NCI-H345 treated with DMSO at 0.1 percent for 48 hours (cell line): ENCODE measurements at regions not wholly inside any gene's neighbourhood (a gene's known extent, or its start where the extent isn't known, plus 50 kb on each side); places are given as distances from the start of the nearest gene placed in this dataset.

Experiments
- DNase-seq: peaks from one replicate; lab custom pipeline; 2025; ENCODE audit not compliant: unreplicated experiment; lab: John Stamatoyannopoulos, UW

GRCh38 chr2:120496235-120496634 lies 150.3 kb downstream of the INHBB start:
- no peak for DNase-seq

DNA sequence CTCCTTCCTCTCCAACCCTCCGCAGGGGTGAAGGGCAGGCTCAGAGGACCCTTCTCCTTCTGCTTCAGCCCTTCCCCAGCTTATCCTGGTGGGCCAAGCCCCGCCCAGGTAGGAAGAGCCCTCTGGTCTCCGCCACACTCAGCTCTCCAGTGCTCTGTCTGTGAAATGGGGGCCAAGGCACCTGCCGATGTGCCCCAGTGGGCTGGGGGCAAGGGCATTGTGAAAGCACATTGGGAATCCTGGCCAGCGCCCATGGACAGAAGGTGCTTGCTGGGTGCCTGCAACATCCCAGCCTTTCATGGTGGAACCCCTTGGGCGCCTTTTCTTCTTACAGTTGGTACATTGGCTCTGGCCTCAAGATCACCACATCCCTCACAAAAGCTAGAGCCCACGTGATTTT lies 150.8 kb downstream of the INHBB start:
- no peak for DNase-seq

DNA sequence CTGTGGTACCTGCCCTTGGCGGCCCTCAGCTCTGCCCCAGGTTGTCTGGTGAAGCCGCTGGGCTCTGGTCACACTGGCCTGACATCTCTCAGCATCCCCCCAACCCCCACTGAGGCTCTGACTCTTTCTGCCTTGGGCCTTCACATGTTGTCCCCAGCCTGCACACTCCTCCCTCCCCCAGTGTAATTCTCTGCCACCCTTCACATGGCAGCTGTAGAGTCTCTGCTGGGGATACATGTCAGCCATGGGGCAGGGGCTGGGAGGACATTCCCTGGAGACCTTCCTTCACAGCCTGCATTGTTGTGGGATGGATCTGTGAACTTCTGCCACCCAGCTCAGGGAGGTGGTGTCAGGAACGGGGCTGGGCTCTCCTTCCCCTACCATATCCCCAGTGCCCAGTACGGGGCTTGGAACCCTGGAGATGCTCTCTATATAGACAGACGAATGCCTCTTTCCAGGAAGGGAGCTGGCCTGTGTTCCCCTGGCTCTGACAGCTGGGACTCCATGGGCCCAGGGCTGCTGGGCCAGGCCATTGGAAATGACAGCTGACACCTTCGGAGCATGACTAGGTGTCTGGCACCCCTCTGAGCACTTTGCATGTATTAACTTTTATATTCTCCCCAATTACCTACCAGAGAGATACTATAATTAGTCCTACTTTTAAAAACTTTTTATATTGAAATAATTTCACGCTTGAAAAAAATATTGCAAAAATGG lies 151.5 kb downstream of the INHBB start:
- no peak for DNase-seq

DNA sequence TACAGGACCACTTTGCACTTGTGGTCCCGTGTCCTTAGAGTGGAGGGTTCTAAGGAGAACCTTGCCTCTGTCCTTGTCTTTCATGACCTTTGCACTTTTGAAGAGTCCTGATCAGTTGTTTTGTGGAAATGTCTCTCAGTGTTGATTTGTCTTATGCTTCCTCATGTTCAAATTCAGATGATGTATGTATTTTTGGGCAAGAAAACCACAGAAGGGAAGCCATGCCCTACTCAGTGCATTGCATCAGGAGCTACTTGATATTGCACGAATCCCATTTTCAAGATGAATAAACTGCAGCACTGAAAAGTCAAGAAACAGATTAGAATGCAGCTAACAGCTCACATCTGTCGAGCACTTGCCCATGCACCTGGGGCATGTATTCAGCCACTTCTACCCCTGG lies 152.2 kb downstream of the INHBB start:
- DNase-seq: no peak

DNA sequence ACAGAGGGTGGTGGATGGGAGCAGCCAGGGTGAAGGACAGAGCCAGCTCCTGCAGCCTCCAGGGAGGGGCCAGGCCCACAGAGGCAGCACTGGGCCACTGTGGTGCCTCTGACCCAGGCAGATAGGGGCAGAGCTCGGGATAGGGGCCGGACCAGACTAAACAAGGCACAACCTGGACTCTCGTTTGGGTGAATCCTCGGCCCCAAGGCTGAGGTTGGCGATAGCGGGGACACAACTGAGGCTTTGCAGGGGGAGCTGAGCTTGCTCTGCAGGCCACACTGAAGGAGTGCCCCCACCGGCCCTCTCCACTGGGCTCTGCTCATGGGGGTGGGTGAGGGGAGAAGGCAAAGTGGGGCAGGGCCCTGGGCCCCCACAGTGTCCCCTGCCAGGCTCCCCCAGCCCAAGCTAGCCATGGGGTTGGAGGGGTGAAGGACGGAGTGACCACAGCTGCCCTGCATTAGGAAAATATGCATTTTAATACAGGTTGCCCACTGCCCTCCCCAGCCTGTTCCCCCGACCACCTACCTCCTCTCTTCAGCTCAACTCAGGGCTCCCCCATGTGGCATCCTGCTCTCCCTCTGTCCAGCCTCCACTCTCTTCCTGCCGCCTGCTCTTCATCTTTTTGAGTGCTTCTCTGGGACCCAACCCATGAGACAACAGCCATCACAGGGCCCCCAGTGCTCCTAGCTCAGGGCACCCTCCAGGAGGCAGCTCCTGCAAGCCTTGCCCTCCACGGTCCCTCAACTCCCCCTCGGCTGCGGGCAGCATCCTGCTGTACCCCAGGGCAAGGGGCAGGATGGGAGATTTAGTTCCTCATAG lies 152.8 kb downstream of the INHBB start:
- DNase-seq: no peak

GRCh38 chr2:120499784-120500495 lies 154.0 kb downstream of the INHBB start:
- DNase-seq: no peak

- DNase-seq: no peak
Observed at GRCh38 chr2:120501591-120501990, 155.7 kb downstream of the INHBB start.

GRCh38 chr2:120502357-120502756 lies 156.4 kb downstream of the INHBB start:
- DNase-seq: no peak

GRCh38 chr2:120502761-120503160 lies 156.8 kb downstream of the INHBB start:
- no peak for DNase-seq

DNA sequence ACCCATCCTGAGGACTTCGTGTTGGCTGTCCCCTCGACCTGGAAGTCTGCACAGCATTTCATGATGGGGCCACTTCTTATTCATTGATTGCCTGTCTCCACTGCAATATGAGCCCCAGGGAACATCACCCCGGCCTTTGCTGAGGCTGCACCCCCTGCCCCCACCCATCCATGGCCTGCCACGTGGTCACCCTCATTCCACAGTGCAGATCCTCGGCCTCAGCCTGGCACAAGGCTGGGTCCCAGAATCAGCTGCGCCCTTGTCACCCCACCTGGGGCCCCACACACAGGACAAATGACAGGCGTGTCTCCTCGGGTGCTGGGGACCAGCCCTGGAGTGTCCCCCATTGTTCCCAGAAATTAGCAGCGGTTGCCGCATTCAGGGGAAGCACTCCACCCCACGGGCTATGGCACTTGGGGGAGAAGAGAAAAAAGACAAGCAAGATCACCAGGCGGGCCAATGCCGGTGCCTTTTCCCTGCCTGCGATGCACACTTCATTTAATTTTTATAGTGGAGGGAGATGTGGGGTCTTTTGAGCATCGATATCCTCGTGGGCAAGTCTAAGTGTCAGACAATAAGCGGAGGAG lies 157.4 kb downstream of the INHBB start:
- DNase-seq: no peak

- DNase-seq: no peak
Observed at GRCh38 chr2:120503793-120504571, 158.0 kb downstream of the INHBB start.

DNA sequence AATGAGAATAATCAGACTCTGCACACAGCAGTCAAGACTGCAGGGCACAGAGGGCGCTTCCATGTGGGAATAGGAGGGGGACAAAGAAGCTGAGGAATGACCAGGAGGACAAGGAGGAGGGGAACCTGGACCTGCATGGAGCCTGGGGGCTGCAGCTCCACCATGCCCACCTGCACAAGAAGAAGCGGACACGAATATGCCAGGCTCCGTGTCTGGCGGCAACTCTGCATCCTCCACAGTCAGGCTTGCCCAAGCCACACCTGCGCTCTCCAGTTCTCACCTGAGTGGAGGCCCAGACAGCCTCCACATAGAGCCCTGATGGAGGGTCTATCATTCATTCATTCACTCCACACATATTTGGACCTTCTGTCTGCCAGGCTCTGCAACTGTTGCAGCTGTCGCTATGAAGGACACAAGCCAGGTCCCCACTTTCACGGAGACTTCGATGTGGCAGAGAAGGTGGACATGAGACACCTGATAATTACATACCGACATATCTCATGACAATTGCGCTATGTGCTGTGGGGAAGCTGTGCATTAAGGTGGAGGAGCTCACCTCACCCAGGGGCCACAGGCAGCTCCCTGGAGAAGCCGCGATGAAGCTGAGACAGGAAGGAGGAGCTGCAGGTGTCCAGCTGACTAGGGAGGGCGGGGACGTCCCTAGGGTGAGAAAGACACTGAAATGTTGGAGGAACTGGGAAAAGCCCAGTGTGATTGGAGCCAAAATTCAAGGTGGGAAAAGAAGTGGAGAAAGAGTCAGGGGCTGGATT lies 159.2 kb downstream of the INHBB start:
- no peak for DNase-seq

DNA sequence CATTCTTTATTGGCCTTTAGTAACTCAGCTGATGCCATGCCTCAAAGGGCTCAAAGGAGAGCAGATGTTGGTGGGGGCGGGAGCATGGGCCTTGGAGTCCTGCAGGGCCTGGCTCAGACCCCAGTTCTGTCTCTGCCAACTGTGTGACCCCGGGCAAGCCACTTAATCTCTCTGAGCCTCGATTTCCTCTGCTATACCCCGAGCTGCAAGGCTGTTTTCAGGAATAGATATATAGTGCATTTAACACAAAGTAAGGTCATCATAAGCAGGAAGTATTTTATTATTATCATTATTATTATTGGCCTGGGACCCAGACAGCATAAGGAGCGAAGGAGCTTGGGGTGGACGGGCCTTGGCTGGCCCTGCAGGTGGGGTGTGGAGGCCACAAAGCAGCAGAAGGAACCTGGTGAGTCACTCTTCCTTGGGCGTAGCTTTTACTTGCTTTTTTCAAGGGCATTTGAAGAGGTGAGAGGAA lies 162.7 kb downstream of the INHBB start:
- DNase-seq: no peak

GRCh38 chr2:120509213-120509815 lies 163.4 kb downstream of the INHBB start:
- DNase-seq: no peak

- DNase-seq: no peak
Observed at GRCh38 chr2:120509991-120510735, 164.2 kb downstream of the INHBB start.

- no peak for DNase-seq
Observed at GRCh38 chr2:120510751-120511395, 164.9 kb downstream of the INHBB start.

DNA sequence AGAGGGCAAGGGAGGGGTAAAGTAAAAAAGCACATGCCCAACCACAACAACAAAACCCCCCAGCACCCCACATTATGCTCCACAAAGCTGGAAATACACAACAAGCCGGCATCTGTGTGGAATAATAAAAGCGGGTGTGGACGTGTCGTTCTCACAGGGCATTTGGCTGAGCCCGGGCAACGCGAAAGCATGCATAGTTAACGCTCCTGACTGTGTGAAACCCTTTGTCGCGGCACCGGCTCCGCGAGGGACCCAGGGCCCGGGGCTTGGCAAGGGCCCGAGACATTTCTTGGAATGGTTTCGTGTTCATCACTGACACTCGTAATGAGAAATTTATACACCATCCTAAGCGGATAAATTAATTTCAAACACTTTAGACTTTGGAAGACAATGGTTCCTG lies 165.6 kb downstream of the INHBB start:
- no peak for DNase-seq
